ENCODE measurements at regions not wholly inside any gene's neighbourhood (a gene's known extent, or its start where the extent isn't known, plus 50 kb on each side); places are given as distances from the start of the nearest gene placed in this dataset.
"Not testable (repeated sequence)": the region's sequence is repeated elsewhere in the genome, so short reads cannot be mapped to it uniquely, and the experiment has no call there.

DNA sequence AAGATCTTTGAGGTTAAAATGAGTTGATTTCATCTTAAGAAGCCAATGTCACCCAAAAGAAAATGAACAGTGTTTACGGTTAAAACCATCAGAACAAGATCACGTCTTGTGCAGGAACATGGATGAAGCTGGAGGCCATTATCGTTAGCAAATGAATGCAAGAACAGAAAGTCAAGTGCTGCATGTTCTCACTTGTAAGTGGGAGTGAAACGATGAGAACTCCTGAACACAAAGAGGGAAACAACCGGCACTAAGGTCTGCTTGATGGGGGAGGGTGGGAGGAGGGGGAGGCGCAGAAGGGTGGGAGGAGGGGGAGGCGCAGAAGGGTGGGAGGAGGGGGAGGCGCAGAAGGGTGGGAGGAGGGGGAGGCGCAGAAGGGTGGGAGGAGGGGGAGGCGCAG, 214.8 kb upstream of the PRKCQ start:
- not testable (repeated sequence) for H3K4me3 ChIP-seq (ENCODE audit: low read length in 2 of 2); H3K27me3 ChIP-seq (ENCODE audit: control insufficient read depth in 3 of 3, insufficient read depth in 3 of 3, low read depth in 1 of 3, low read length in 3 of 3); H3K18ac ChIP-seq (ENCODE audit: low read length); H3K14ac ChIP-seq (ENCODE audit: low read length); H2AK5ac ChIP-seq (ENCODE audit: low read depth, low read length); H2BK120ac ChIP-seq (ENCODE audit: low read depth, low read length); H3K9ac ChIP-seq (ENCODE audit: low read depth, low read length, poor library complexity); H3K79me1 ChIP-seq (ENCODE audit: low read depth, low read length); H3K23ac ChIP-seq (ENCODE audit: low read depth, low read length, poor library complexity); H2BK12ac ChIP-seq (ENCODE audit: low read length); H2BK5ac ChIP-seq (ENCODE audit: low read length); H3K36me3 ChIP-seq (replicated peaks in 1 of 2; ENCODE audit: control insufficient read depth in 2 of 2, insufficient read depth in 2 of 2, low read length in 2 of 2); H3K4ac ChIP-seq (ENCODE audit: low read length); H3K4me2 ChIP-seq (ENCODE audit: insufficient read depth, low read length, poor library complexity, severe bottlenecking); H2BK15ac ChIP-seq (ENCODE audit: low read length); H4K91ac ChIP-seq (ENCODE audit: low read depth, low read length, poor library complexity); H4K8ac ChIP-seq (ENCODE audit: low read depth, low read length); H3K27ac ChIP-seq (replicated peaks; ENCODE audit: low read length); H2AFZ ChIP-seq (ENCODE audit: low read length); DNase-seq (ENCODE audit: low spot score); H3K4me1 ChIP-seq (ENCODE audit: control insufficient read depth in 2 of 2, insufficient read depth in 1 of 2, low read depth in 1 of 2, low read length in 2 of 2); H3K9me3 ChIP-seq (replicated peaks in 1 of 2; ENCODE audit: control insufficient read depth in 2 of 2, insufficient read depth in 1 of 2, low read depth in 1 of 2, low read length in 2 of 2)
- no CpG with 5 or more reads among the region's 10 CpGs for WGBS, 2 donors (ENCODE audit: extremely low coverage in 2 of 2, insufficient read length in 2 of 2, insufficient replicate concordance in 1 of 2)

DNA sequence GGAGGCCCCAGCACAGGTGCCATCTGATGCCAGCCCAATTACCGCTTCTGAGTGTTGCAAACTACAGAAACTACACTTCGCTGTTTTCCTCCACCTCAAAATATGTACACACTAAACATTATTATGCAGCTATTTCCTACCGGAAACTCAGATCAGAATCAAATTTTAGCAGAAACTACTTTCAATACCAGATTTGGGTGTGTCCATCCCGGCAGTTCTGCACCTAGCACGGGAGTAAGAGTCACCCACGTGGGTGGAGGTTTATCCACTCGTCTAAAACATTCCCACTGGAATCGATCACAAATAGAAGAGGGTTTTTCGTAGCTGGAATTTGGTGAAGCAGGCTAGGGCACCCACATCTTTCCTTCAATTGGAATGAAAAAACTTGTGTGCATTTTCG, 214.4 kb upstream of the PRKCQ start:
- no peak overlapping the region for H3K14ac ChIP-seq (ENCODE audit: low read length)
- H3K4me2 ChIP-seq (ENCODE audit: insufficient read depth, low read length, poor library complexity, severe bottlenecking) = no peak overlapping the region
- peaks cover 0 to 7% (median 2%) of the 10 kb centered on the region in 3 experiments for H3K27me3 ChIP-seq (ENCODE audit: control insufficient read depth in 3 of 3, insufficient read depth in 3 of 3, low read depth in 1 of 3, low read length in 3 of 3)
- no peak overlapping the region for H4K8ac ChIP-seq (ENCODE audit: low read depth, low read length)
- no peak overlapping the region for H2AK5ac ChIP-seq (ENCODE audit: low read depth, low read length)
- H3K9ac ChIP-seq (ENCODE audit: low read depth, low read length, poor library complexity) = no peak overlapping the region
- H2BK12ac ChIP-seq (ENCODE audit: low read length) = no peak overlapping the region
- H3K9me3 ChIP-seq (replicated peaks in 1 of 2; ENCODE audit: control insufficient read depth in 2 of 2, insufficient read depth in 1 of 2, low read depth in 1 of 2, low read length in 2 of 2) = no peaks in the 10 kb centered on the region
- H3K4me1 ChIP-seq (ENCODE audit: control insufficient read depth in 2 of 2, insufficient read depth in 1 of 2, low read depth in 1 of 2, low read length in 2 of 2) = no peaks in the 10 kb centered on the region
- no peak for DNase-seq (ENCODE audit: low spot score)
- no peak overlapping the region for H2BK5ac ChIP-seq (ENCODE audit: low read length)
- H2AFZ ChIP-seq (ENCODE audit: low read length) = no peak overlapping the region
- H3K79me1 ChIP-seq (ENCODE audit: low read depth, low read length) = no peaks in the 10 kb centered on the region
- no peak overlapping the region for H4K91ac ChIP-seq (ENCODE audit: low read depth, low read length, poor library complexity)
- H2BK120ac ChIP-seq (ENCODE audit: low read depth, low read length) = no peak overlapping the region
- no CpG with 5 or more reads among the region's 10 CpGs for WGBS, 2 donors (ENCODE audit: extremely low coverage in 2 of 2, insufficient read length in 2 of 2, insufficient replicate concordance in 1 of 2)
- H3K27ac ChIP-seq (replicated peaks; ENCODE audit: low read length) = no peak overlapping the region
- no peaks in the 10 kb centered on the region for H3K36me3 ChIP-seq (replicated peaks in 1 of 2; ENCODE audit: control insufficient read depth in 2 of 2, insufficient read depth in 2 of 2, low read length in 2 of 2)
- no peak overlapping the region for H3K4me3 ChIP-seq (ENCODE audit: low read length in 2 of 2)
- H2BK15ac ChIP-seq (ENCODE audit: low read length) = no peak overlapping the region
- H3K23ac ChIP-seq (ENCODE audit: low read depth, low read length, poor library complexity) = no peak overlapping the region
- H3K18ac ChIP-seq (ENCODE audit: low read length) = no peak overlapping the region
- H3K4ac ChIP-seq (ENCODE audit: low read length) = no peak overlapping the region

DNA sequence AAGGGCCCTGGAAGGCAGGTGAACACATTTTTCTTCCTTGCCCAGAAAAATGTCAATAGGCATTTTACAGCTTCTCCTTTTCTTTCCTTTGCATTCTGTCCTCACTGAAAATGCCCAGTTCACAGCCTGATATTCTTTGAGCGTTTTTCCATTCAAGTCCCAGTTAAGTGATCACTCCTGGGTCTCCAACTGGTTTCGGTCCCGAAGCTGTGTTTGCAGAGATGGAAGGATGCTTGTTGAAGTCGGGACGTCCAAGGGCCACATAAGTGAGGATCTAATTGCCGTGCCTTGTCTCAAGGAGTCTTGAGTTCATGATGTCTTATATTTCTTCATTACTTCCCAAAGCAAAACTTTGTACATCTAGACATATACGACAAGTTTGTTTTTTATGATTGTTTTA, 208.7 kb upstream of the PRKCQ start:
- no CpG with 5 or more reads among the region's 7 CpGs for WGBS, 2 donors (ENCODE audit: extremely low coverage in 2 of 2, insufficient read length in 2 of 2, insufficient replicate concordance in 1 of 2)
- Histone ChIP-seq H2BK15ac (ENCODE audit: low read length) (no peak overlapping the region), H3K4ac (ENCODE audit: low read length) (no peak overlapping the region)

DNA sequence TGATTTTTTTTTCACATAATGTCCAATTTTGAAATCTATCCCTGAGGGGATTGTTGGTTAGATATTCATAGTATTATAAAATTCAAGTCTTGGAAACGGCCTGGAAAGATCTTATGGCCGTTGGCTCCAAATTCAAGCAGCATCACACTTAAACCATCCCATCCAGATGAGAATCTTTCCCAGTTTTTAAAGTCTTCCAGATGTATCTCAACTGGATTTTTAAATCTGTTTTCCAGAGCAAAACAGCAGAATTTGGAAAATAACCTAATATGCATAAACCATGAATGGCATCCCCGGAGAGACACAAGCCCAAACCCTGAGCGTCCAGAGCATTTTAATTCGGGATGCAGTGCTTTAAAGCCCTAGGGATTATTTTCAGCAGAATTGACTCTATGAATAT, 208.2 kb upstream of the PRKCQ start:
- no peaks in the 10 kb centered on the region for H3K9me3 ChIP-seq (replicated peaks in 1 of 2; ENCODE audit: control insufficient read depth in 2 of 2, insufficient read depth in 1 of 2, low read depth in 1 of 2, low read length in 2 of 2)
- H4K91ac ChIP-seq (ENCODE audit: low read depth, low read length, poor library complexity) = no peak overlapping the region
- H2AFZ ChIP-seq (ENCODE audit: low read length) = no peak overlapping the region
- WGBS, 2 donors (ENCODE audit: extremely low coverage in 2 of 2, insufficient read length in 2 of 2, insufficient replicate concordance in 1 of 2) = no CpG with 5 or more reads among the region's 5 CpGs
- no peak overlapping the region for H2BK15ac ChIP-seq (ENCODE audit: low read length)
- no peaks in the 10 kb centered on the region for H3K36me3 ChIP-seq (replicated peaks in 1 of 2; ENCODE audit: control insufficient read depth in 2 of 2, insufficient read depth in 2 of 2, low read length in 2 of 2)
- DNase-seq (ENCODE audit: low spot score) = no peak
- H3K4me1 ChIP-seq (ENCODE audit: control insufficient read depth in 2 of 2, insufficient read depth in 1 of 2, low read depth in 1 of 2, low read length in 2 of 2) = peaks cover 9% of the 10 kb centered on the region in 2 donors
- H3K9ac ChIP-seq (ENCODE audit: low read depth, low read length, poor library complexity) = no peak overlapping the region
- H3K4me2 ChIP-seq (ENCODE audit: insufficient read depth, low read length, poor library complexity, severe bottlenecking) = no peak overlapping the region
- no peak overlapping the region for H3K18ac ChIP-seq (ENCODE audit: low read length)
- H2BK5ac ChIP-seq (ENCODE audit: low read length) = no peak overlapping the region
- H3K27me3 ChIP-seq (ENCODE audit: control insufficient read depth in 3 of 3, insufficient read depth in 3 of 3, low read depth in 1 of 3, low read length in 3 of 3) = peaks cover 0 to 7% (median 2%) of the 10 kb centered on the region in 3 experiments
- no peak overlapping the region for H3K4ac ChIP-seq (ENCODE audit: low read length)
- no peak overlapping the region for H2BK12ac ChIP-seq (ENCODE audit: low read length)
- no peak overlapping the region for H2AK5ac ChIP-seq (ENCODE audit: low read depth, low read length)
- no peak overlapping the region for H3K23ac ChIP-seq (ENCODE audit: low read depth, low read length, poor library complexity)
- no peak overlapping the region for H3K27ac ChIP-seq (replicated peaks; ENCODE audit: low read length)
- no peak overlapping the region for H4K8ac ChIP-seq (ENCODE audit: low read depth, low read length)
- no peak overlapping the region for H2BK120ac ChIP-seq (ENCODE audit: low read depth, low read length)
- H3K79me1 ChIP-seq (ENCODE audit: low read depth, low read length) = no peaks in the 10 kb centered on the region
- H3K4me3 ChIP-seq (ENCODE audit: low read length in 2 of 2) = no peak overlapping the region
- no peak overlapping the region for H3K14ac ChIP-seq (ENCODE audit: low read length)

More for the DNA sequence above, 208.7 kb upstream of the PRKCQ start:
- no peaks in the 10 kb centered on the region for H3K36me3 ChIP-seq (replicated peaks in 1 of 2; ENCODE audit: control insufficient read depth in 2 of 2, insufficient read depth in 2 of 2, low read length in 2 of 2)
- H3K4me3 ChIP-seq (ENCODE audit: low read length in 2 of 2) = no peak overlapping the region
- H2BK12ac ChIP-seq (ENCODE audit: low read length) = no peak overlapping the region
- no peak overlapping the region for H3K18ac ChIP-seq (ENCODE audit: low read length)
- no peaks in the 10 kb centered on the region for H3K9me3 ChIP-seq (replicated peaks in 1 of 2; ENCODE audit: control insufficient read depth in 2 of 2, insufficient read depth in 1 of 2, low read depth in 1 of 2, low read length in 2 of 2)
- H2AFZ ChIP-seq (ENCODE audit: low read length) = no peak overlapping the region
- no peaks in the 10 kb centered on the region for H3K79me1 ChIP-seq (ENCODE audit: low read depth, low read length)
- no peak overlapping the region for H4K8ac ChIP-seq (ENCODE audit: low read depth, low read length)
- peaks cover 0 to 7% (median 2%) of the 10 kb centered on the region in 3 experiments for H3K27me3 ChIP-seq (ENCODE audit: control insufficient read depth in 3 of 3, insufficient read depth in 3 of 3, low read depth in 1 of 3, low read length in 3 of 3)
- no peak overlapping the region for H3K14ac ChIP-seq (ENCODE audit: low read length)
- peaks cover 9% of the 10 kb centered on the region in 2 donors for H3K4me1 ChIP-seq (ENCODE audit: control insufficient read depth in 2 of 2, insufficient read depth in 1 of 2, low read depth in 1 of 2, low read length in 2 of 2)
- no peak overlapping the region for H2AK5ac ChIP-seq (ENCODE audit: low read depth, low read length)
- no peak for DNase-seq (ENCODE audit: low spot score)
- no peak overlapping the region for H3K23ac ChIP-seq (ENCODE audit: low read depth, low read length, poor library complexity)
- H4K91ac ChIP-seq (ENCODE audit: low read depth, low read length, poor library complexity) = no peak overlapping the region
- no peak overlapping the region for H2BK5ac ChIP-seq (ENCODE audit: low read length)
- no peak overlapping the region for H3K9ac ChIP-seq (ENCODE audit: low read depth, low read length, poor library complexity)
- no peak overlapping the region for H3K4me2 ChIP-seq (ENCODE audit: insufficient read depth, low read length, poor library complexity, severe bottlenecking)
- H2BK120ac ChIP-seq (ENCODE audit: low read depth, low read length) = no peak overlapping the region
- H3K27ac ChIP-seq (replicated peaks; ENCODE audit: low read length) = no peak overlapping the region

Measured in neuronal stem cell (in vitro differentiated cells).